Suprapubic skin (tissue), 4 donors: ENCODE measurements at regions not wholly inside any gene's neighbourhood (a gene's known extent, or its start where the extent isn't known, plus 50 kb on each side); places are given as distances from the start of the nearest gene placed in this dataset.
"Not testable (repeated sequence)": the region's sequence is repeated elsewhere in the genome, so short reads cannot be mapped to it uniquely, and the experiment has no call there.

Experiments used
- DNase-seq, 2 donors: peaks; one replicate each; pipeline ENCODE4 v3.0.0-alpha.2; 2019; ENCODE audit warnings: low spot score in 2 of 2
- H3K27ac ChIP-seq: fragments of 200-600 bp; sonication (generic); one replicate; pipeline ENCODE4 v1.5.1; 2019
- H3K27me3 ChIP-seq: fragments of 200-600 bp; sonication (generic); one replicate; pipeline ENCODE4 v1.5.1; 2019
- H3K36me3 ChIP-seq: fragments of 200-600 bp; sonication (generic); one replicate; pipeline ENCODE4 v1.5.1; 2019
- H3K4me1 ChIP-seq: fragments of 200-600 bp; sonication (generic); one replicate; pipeline ENCODE4 v1.5.1; 2019
- H3K4me3 ChIP-seq: fragments of 200-600 bp; sonication (generic); one replicate; pipeline ENCODE4 v1.5.1; 2019; ENCODE audit warnings: mild to moderate bottlenecking
- H3K9me3 ChIP-seq: fragments of 200-600 bp; sonication (generic); one replicate; pipeline ENCODE4 v1.5.1; 2019
- EP300 ChIP-seq: sonication (generic); formaldehyde crosslinking; IDR thresholded peaks from one replicate; pipeline ENCODE4 v1.6.1; 2017; ENCODE audit warnings: antibody characterized with exemption
- POLR2A ChIP-seq, 2 donors: fragments of 450-650 bp; IDR thresholded peaks; one replicate each; pipeline ENCODE4 v1.6.1; 2017; ENCODE audit warnings: antibody characterized with exemption in 2 of 2, mild to moderate bottlenecking in 2 of 2, moderate library complexity in 2 of 2
- POLR2AphosphoS5 ChIP-seq, 3 donors: sonication (generic); formaldehyde crosslinking; IDR thresholded peaks; one replicate each; pipeline ENCODE4 v1.6.1; 2017; ENCODE audit warnings: antibody characterized with exemption in 3 of 3
- WGBS: methylation state at CpG from one replicate; pipeline ENCODE4 v1.1.5; 2018; 5-methylcytosine and 5-hydroxymethylcytosine counted together
- TF ChIP-seq, protein P1 (sequence below), 2 donors: fragments of 200-600 bp in 1 of 2; fragments of 450-650 bp in 1 of 2; sonication (generic) in 1 of 2; IDR thresholded peaks; one replicate each; pipeline ENCODE4 v1.5.1; 2016 to 2019; ENCODE audit warnings: antibody characterized with exemption in 2 of 2, mild to moderate bottlenecking in 1 of 2, moderate library complexity in 1 of 2

DNA sequence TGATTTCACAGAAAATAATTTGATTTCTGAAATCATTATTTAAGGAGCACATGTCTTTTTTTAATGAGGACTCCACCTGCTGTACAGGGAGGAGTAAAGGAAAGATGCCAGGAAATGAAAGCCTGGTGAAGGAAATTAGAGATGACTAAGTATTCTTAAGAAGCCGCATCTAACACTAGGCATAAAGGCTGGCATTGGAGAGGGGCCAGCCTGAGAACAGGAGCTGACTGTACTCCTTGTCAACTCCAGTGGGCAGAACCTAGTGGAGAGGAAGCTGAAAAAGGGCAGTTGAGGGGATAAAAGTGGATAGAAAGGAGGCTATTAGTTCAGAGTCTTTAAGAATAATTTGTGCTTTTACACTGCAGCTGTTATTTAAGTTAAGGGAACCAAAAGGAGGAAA, 393.0 kb downstream of the PPP1R2C start:
- no peak overlapping the region for H3K27ac ChIP-seq
- H3K9me3 ChIP-seq = no peaks in the 10 kb centered on the region
- no peaks in the 10 kb centered on the region for H3K27me3 ChIP-seq
- no peak for DNase-seq
- no peaks in the 10 kb centered on the region for H3K4me1 ChIP-seq
- 33% methylated on average over 1 of the region's 1 CpG for WGBS
- H3K36me3 ChIP-seq = no peaks in the 10 kb centered on the region
- TF ChIP-seq POLR2A (IDR thresholded peaks at IDR 0.05) = no peak
- TF ChIP-seq EP300 = no peak
- TF ChIP-seq, protein P1, sequence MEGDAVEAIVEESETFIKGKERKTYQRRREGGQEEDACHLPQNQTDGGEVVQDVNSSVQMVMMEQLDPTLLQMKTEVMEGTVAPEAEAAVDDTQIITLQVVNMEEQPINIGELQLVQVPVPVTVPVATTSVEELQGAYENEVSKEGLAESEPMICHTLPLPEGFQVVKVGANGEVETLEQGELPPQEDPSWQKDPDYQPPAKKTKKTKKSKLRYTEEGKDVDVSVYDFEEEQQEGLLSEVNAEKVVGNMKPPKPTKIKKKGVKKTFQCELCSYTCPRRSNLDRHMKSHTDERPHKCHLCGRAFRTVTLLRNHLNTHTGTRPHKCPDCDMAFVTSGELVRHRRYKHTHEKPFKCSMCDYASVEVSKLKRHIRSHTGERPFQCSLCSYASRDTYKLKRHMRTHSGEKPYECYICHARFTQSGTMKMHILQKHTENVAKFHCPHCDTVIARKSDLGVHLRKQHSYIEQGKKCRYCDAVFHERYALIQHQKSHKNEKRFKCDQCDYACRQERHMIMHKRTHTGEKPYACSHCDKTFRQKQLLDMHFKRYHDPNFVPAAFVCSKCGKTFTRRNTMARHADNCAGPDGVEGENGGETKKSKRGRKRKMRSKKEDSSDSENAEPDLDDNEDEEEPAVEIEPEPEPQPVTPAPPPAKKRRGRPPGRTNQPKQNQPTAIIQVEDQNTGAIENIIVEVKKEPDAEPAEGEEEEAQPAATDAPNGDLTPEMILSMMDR (IDR thresholded peaks at IDR 0.05) = no peak
- TF ChIP-seq POLR2AphosphoS5 (IDR thresholded peaks at IDR 0.05) = no peak
- no peak overlapping the region for H3K4me3 ChIP-seq

GRCh38 chrX:42378857-42379256, 399.1 kb downstream of the PPP1R2C start:
- TF ChIP-seq POLR2AphosphoS5 (IDR thresholded peaks at IDR 0.05) (no peak), POLR2A (IDR thresholded peaks at IDR 0.05) (no peak), EP300 (no peak)
- TF ChIP-seq, protein P1 (IDR thresholded peaks at IDR 0.05) = no peak
- Histone ChIP-seq H3K27ac (no peak overlapping the region), H3K27me3 (no peaks in the 10 kb centered on the region), H3K4me1 (no peaks in the 10 kb centered on the region), H3K36me3 (no peaks in the 10 kb centered on the region), H3K4me3 (no peak overlapping the region), H3K9me3 (no peaks in the 10 kb centered on the region)
- no peak for DNase-seq
- WGBS = 76% methylated on average over 1 of the region's 1 CpG

DNA sequence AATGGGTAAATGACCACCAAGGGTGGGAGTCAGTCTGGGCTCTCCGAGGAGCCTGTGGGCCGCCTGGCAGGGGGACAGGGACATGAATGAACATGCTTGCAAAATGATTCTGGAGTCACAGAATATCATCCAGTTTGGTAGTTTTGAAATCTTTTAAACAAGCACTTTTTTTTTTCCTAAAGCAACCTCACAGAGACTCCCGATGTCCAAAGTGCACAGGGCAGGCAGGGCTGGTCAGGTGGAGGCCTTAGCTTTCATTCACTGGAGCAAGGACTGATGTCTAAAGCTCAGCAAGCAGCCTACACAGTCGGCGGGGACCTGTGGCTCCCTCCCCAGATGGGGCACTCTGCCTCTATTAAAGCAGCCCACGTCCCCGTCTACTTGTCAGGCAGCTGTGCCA, 402.9 kb downstream of the PPP1R2C start:
- WGBS = 52% methylated on average over 7 of the region's 7 CpGs
- TF ChIP-seq POLR2A (IDR thresholded peaks at IDR 0.05) (no peak), EP300 (no peak), POLR2AphosphoS5 (IDR thresholded peaks at IDR 0.05) (no peak)
- TF ChIP-seq, protein P1 (IDR thresholded peaks at IDR 0.05) = no peak
- H3K27ac ChIP-seq = no peak overlapping the region
- no peaks in the 10 kb centered on the region for H3K27me3 ChIP-seq
- no peaks in the 10 kb centered on the region for H3K9me3 ChIP-seq
- no peaks in the 10 kb centered on the region for H3K36me3 ChIP-seq
- no peak for DNase-seq
- no peak overlapping the region for H3K4me3 ChIP-seq
- no peaks in the 10 kb centered on the region for H3K4me1 ChIP-seq

DNA sequence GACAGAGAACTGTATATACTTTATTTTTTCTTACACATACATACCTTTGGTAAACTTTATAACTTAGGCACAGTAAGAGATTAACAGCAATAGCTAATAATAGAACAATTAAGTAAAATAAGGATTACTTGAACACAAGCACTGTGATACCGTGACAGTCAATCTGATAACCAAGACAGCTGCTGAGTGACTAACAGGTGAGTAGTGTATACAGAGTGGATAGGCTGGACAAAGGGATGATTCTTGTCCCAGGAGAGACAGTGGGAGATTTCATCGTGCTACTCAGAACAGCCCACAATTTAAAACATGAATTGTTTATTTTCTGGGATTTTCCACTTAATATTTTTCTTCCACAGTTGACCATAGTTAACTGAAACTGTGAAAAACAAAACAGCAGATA, 411.8 kb downstream of the PPP1R2C start:
- no peaks in the 10 kb centered on the region for H3K9me3 ChIP-seq
- TF ChIP-seq EP300 = no peak
- H3K4me1 ChIP-seq = no peaks in the 10 kb centered on the region
- H3K27me3 ChIP-seq = no peaks in the 10 kb centered on the region
- 68% methylated on average over 2 of the region's 2 CpGs for WGBS
- no peak overlapping the region for H3K27ac ChIP-seq
- H3K36me3 ChIP-seq = no peaks in the 10 kb centered on the region
- no peak overlapping the region for H3K4me3 ChIP-seq
- DNase-seq = no peak

GRCh38 chrX:42362219-42362618, 415.7 kb downstream of the PPP1R2C start:
- no peak for DNase-seq
- H3K4me1 ChIP-seq = no peaks in the 10 kb centered on the region
- no peaks in the 10 kb centered on the region for H3K9me3 ChIP-seq
- H3K4me3 ChIP-seq = no peak overlapping the region
- no peaks in the 10 kb centered on the region for H3K27me3 ChIP-seq
- WGBS = 66% methylated on average over 1 of the region's 1 CpG
- TF ChIP-seq POLR2A (IDR thresholded peaks at IDR 0.05) (no peak), EP300 (no peak), POLR2AphosphoS5 (IDR thresholded peaks at IDR 0.05) (no peak)
- TF ChIP-seq, protein P1 (IDR thresholded peaks at IDR 0.05) = no peak
- no peaks in the 10 kb centered on the region for H3K36me3 ChIP-seq
- H3K27ac ChIP-seq = no peak overlapping the region

- not testable (repeated sequence) for DNase-seq, H3K9me3 ChIP-seq, H3K4me1 ChIP-seq, H3K27ac ChIP-seq, H3K27me3 ChIP-seq, H3K36me3 ChIP-seq, H3K4me3 ChIP-seq
- WGBS = 59% methylated on average over 3 of the region's 3 CpGs
These were observed 419.6 kb upstream of the CASK start for GRCh38 chrX:42342981-42343380.
